ENCODE measurements at regions not wholly inside any gene's neighbourhood (a gene's known extent, or its start where the extent isn't known, plus 50 kb on each side); places are given as distances from the start of the nearest gene placed in this dataset.

DNA sequence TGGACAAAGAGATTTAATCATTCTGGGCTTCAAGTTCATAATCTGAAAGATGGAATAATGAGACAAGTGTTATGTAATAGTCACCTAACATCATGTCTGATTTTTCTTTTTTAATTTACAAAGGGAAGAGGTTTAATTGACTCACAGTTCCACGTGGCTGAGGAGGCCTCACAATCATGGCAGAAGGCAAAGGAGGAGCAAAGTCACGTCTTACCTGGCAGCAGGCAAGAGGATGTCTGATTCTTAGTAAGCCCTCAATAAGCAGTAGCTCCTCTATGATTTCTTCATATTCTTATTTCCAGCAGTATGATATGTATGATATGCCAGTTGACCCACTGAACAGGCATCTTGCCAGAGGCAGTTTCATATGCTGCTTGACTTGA is 152.7 kb downstream of the S1PR1 start:
- BruUV-seq (replicated peaks), result no TSS peak
- H3K27ac ChIP-seq (ENCODE audit: extremely low read length, insufficient read depth, low read length), result no peak overlapping the region
- H3K79me2 ChIP-seq (ENCODE audit: insufficient read depth, low read length), result no peaks in the 10 kb centered on the region
- FAIRE-seq (no peak), DNase-seq (ENCODE audit: low spot score) (no peak), ATAC-seq (no peak)
- no peak overlapping the region for H3K4me2 ChIP-seq (ENCODE audit: low read depth, low read length)
- H3K36me3 ChIP-seq (replicated peaks in 1 of 2; ENCODE audit: control insufficient read depth in 1 of 2, insufficient read depth in 2 of 2, low read length in 2 of 2), result no peaks in the 10 kb centered on the region
- WGBS (ENCODE audit: low lambda C conversion rate), result 3% methylated on average over 2 of the region's 2 CpGs
- TF ChIP-seq, protein P1, sequence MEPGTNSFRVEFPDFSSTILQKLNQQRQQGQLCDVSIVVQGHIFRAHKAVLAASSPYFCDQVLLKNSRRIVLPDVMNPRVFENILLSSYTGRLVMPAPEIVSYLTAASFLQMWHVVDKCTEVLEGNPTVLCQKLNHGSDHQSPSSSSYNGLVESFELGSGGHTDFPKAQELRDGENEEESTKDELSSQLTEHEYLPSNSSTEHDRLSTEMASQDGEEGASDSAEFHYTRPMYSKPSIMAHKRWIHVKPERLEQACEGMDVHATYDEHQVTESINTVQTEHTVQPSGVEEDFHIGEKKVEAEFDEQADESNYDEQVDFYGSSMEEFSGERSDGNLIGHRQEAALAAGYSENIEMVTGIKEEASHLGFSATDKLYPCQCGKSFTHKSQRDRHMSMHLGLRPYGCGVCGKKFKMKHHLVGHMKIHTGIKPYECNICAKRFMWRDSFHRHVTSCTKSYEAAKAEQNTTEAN (CRISPR knock-in tag; conservative IDR thresholded peaks at IDR 0.05), result no peak
- TF ChIP-seq NR2F1 (CRISPR knock-in tag; IDR thresholded peaks at IDR 0.05) (no peak), ZNF674 (CRISPR knock-in tag; IDR thresholded peaks at IDR 0.05; ENCODE audit: low read depth) (no peak), PPARG (CRISPR knock-in tag; conservative IDR thresholded peaks at IDR 0.05) (no peak), ZNF558 (CRISPR knock-in tag; IDR thresholded peaks at IDR 0.05; ENCODE audit: borderline replicate concordance) (no peak), BCL6 (CRISPR knock-in tag; IDR thresholded peaks at IDR 0.05) (no peak), HDAC6 (IDR thresholded peaks at IDR 0.05; ENCODE audit: low read depth, low read length) (no peak)
- TF ChIP-seq, protein P2, sequence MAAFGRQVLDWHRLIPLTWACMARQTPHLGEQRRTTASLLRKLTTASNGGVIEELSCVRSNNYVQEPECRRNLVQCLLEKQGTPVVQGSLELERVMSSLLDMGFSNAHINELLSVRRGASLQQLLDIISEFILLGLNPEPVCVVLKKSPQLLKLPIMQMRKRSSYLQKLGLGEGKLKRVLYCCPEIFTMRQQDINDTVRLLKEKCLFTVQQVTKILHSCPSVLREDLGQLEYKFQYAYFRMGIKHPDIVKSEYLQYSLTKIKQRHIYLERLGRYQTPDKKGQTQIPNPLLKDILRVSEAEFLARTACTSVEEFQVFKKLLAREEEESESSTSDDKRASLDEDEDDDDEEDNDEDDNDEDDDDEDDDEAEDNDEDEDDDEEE (CRISPR knock-in tag; IDR thresholded peaks at IDR 0.05), result no peak
- in situ Hi-C loops (cut with HindIII; ENCODE audit: extremely low pct_ligation_motif_present, low pct_unique_long_range_greater_than_20kb), result no loop called here
- H3K4me1 ChIP-seq (ENCODE audit: insufficient read depth, low read length), result no peaks in the 10 kb centered on the region
- no peaks in the 10 kb centered on the region for H4K20me1 ChIP-seq (ENCODE audit: insufficient read depth, low read length)
- intact Hi-C loops (cut with micrococcal nuclease; ENCODE audit: unreplicated experiment), result no loop called here
- H3K9me3 ChIP-seq (ENCODE audit: low read length), result no peaks in the 10 kb centered on the region
- POLR2A ChIA-PET, result no interaction called here
- H3K4me3 ChIP-seq (replicated peaks in 1 of 3; ENCODE audit: insufficient read depth in 1 of 3, low read depth in 2 of 3, low read length in 3 of 3), result no peak overlapping the region
- H2AFZ ChIP-seq (ENCODE audit: low read length), result no peak overlapping the region
- H3K27me3 ChIP-seq (ENCODE audit: control insufficient read depth in 1 of 2, insufficient read depth in 2 of 2, low read length in 2 of 2), result no peaks in the 10 kb centered on the region
- H3K9ac ChIP-seq (ENCODE audit: insufficient read depth, low read depth, low read length), result no peak overlapping the region
- CTCF ChIA-PET (ENCODE audit: low intra/inter-chr PET ratio, low total read pairs), result no interaction called here

All from HepG2 (cell line).